ENCODE measurements at regions not wholly inside any gene's neighbourhood (a gene's known extent, or its start where the extent isn't known, plus 50 kb on each side); places are given as distances from the start of the nearest gene placed in this dataset.

GRCh38 chr1:195327361-195327760 is 1280.9 kb downstream of the KCNT2 start:
- DNase-seq: no peak

- DNase-seq: no peak
Measured at GRCh38 chr1:195326325-195326724, 1281.9 kb downstream of the KCNT2 start.

- DNase-seq: no peak
Measured at GRCh38 chr1:195325181-195325580, 1283.1 kb downstream of the KCNT2 start.

GRCh38 chr1:195306281-195306680 is 1302.0 kb downstream of the KCNT2 start:
- no peak for DNase-seq

GRCh38 chr1:195294911-195295310 is 1313.3 kb downstream of the KCNT2 start:
- DNase-seq: no peak

GRCh38 chr1:195278644-195279043 is 1329.6 kb downstream of the KCNT2 start:
- no peak for DNase-seq

GRCh38 chr1:195275710-195276109 is 1332.5 kb downstream of the KCNT2 start:
- no peak for DNase-seq

- no peak for DNase-seq
Measured at GRCh38 chr1:195251900-195252299, 1356.3 kb downstream of the KCNT2 start.

GRCh38 chr1:195243492-195243891 is 1364.7 kb downstream of the KCNT2 start:
- DNase-seq: no peak

- DNase-seq: no peak
Measured at GRCh38 chr1:195241066-195241465, 1367.2 kb downstream of the KCNT2 start.

- DNase-seq: no peak
Measured at GRCh38 chr1:195238313-195238712, 1369.9 kb downstream of the KCNT2 start.

- DNase-seq: peak; percentile 77
Measured at GRCh38 chr1:195236991-195237889, 1371.0 kb downstream of the KCNT2 start.

- no peak for DNase-seq
Measured at GRCh38 chr1:195218428-195219212, 1389.6 kb downstream of the KCNT2 start.

- DNase-seq: no peak
Measured at GRCh38 chr1:195202241-195202640, 1406.0 kb downstream of the KCNT2 start.

GRCh38 chr1:195200772-195201171 is 1407.5 kb downstream of the KCNT2 start:
- no peak for DNase-seq

- no peak for DNase-seq
Measured at GRCh38 chr1:195197116-195197515, 1411.1 kb downstream of the KCNT2 start.

GRCh38 chr1:195195423-195196057 is 1412.7 kb downstream of the KCNT2 start:
- DNase-seq: no peak

- no peak for DNase-seq
Measured at GRCh38 chr1:195193134-195193533, 1415.1 kb downstream of the KCNT2 start.

- peak; percentile 31 for DNase-seq
Measured at GRCh38 chr1:195188821-195189220, 1419.4 kb downstream of the KCNT2 start.

GRCh38 chr1:195186544-195186943 is 1421.7 kb downstream of the KCNT2 start:
- no peak for DNase-seq

GRCh38 chr1:195185736-195186135 is 1422.5 kb downstream of the KCNT2 start:
- DNase-seq: peak; percentile 5

- DNase-seq: no peak
Measured at GRCh38 chr1:195185321-195185720, 1422.9 kb downstream of the KCNT2 start.

- no peak for DNase-seq
Measured at GRCh38 chr1:195173753-195174152, 1434.5 kb downstream of the KCNT2 start.

Data from fibroblast of upper back skin (primary cell).